ENCODE measurements at regions not wholly inside any gene's neighbourhood (a gene's known extent, or its start where the extent isn't known, plus 50 kb on each side); places are given as distances from the start of the nearest gene placed in this dataset.

DNA sequence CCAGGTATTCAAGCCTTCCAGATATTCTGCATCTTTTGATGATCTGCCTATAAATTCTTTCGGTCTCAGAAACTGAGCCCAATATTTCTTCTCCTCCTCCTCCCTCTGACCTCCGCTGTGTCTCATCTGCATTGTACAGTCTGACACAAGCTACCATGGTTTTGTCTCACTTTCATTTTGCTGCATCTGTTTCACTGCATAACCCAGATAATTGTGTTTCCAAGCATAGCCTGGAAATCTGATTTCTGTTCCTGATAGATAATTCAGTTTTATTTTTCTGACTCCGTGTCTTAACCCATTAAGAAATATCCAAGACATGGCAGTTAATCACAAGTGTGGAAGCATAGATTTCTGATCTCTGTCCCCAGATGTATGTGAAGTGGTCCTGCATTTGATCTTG, 374.2 kb upstream of the SEMA3A start:
- no peaks in the 10 kb centered on the region for H3K27me3 Mint-ChIP-seq (ENCODE audit: insufficient read depth, unreplicated experiment)
- TF ChIP-seq, protein P1, sequence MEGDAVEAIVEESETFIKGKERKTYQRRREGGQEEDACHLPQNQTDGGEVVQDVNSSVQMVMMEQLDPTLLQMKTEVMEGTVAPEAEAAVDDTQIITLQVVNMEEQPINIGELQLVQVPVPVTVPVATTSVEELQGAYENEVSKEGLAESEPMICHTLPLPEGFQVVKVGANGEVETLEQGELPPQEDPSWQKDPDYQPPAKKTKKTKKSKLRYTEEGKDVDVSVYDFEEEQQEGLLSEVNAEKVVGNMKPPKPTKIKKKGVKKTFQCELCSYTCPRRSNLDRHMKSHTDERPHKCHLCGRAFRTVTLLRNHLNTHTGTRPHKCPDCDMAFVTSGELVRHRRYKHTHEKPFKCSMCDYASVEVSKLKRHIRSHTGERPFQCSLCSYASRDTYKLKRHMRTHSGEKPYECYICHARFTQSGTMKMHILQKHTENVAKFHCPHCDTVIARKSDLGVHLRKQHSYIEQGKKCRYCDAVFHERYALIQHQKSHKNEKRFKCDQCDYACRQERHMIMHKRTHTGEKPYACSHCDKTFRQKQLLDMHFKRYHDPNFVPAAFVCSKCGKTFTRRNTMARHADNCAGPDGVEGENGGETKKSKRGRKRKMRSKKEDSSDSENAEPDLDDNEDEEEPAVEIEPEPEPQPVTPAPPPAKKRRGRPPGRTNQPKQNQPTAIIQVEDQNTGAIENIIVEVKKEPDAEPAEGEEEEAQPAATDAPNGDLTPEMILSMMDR (IDR thresholded peaks at IDR 0.05; ENCODE audit: insufficient read depth in 1 of 2, low read depth in 1 of 2, low read length in 1 of 2, severe bottlenecking in 1 of 2, unreplicated experiment in 1 of 2): no peak
- no peaks in the 10 kb centered on the region for H3K27me3 ChIP-seq (replicated peaks; ENCODE audit: control insufficient read depth, insufficient read depth, low read length)
- H3K4me1 Mint-ChIP-seq (ENCODE audit: low read depth, unreplicated experiment): no peaks in the 10 kb centered on the region
- no peaks in the 10 kb centered on the region for H3K9me3 Mint-ChIP-seq (ENCODE audit: unreplicated experiment)
- H3K4me3 ChIP-seq (ENCODE audit: low read depth, low read length): no peak overlapping the region
- H3K36me3 Mint-ChIP-seq (ENCODE audit: insufficient read depth, unreplicated experiment): no peaks in the 10 kb centered on the region
- no peak overlapping the region for H3K4me3 Mint-ChIP-seq (ENCODE audit: unreplicated experiment)
- CTCF ChIA-PET: no interaction called here
- BruUV-seq (replicated peaks): no TSS peak
- no peak overlapping the region for H3K27ac Mint-ChIP-seq (ENCODE audit: unreplicated experiment)
- POLR2A ChIA-PET: no interaction called here
- no peaks in the 10 kb centered on the region for H3K4me1 ChIP-seq
- no peak for DNase-seq
- H3K9me3 ChIP-seq: no peaks in the 10 kb centered on the region
- no peaks in the 10 kb centered on the region for H3K36me3 ChIP-seq (ENCODE audit: control insufficient read depth, insufficient read depth, low read length)
- intact Hi-C loops (cut with micrococcal nuclease; ENCODE audit: unreplicated experiment): no loop called here

DNA sequence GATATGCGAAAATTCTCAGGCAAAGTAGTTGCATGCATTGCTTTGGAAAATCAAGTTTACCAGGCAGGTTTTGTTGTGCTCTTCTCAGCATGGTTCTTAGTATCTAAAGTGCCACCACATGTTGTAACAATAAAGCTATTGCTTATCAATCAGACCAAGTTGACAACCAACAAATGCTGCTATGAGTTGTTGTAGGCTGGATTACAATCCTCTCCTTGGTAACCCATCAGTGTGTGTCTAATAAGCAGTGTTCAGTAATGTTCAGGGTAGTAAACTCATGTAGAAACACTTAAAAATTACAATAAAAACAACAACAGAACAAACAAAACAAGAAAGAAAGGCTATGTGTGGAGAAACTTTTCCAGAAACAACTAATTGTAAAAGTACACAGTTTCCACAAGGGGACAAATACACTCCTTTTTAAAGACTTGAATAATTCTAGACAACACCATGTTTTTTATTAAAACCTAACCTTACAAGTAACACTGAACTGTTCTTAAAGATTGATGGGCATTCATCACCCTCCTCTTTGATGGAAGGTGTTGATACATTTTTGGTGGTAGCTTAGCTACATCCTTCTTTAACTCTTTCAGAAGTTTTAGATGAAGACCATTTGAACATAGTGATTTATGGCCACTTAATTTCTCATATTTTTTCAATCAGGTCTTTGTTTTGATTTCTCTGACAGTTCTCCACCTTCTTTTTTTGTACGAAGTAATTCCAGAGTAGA, 370.9 kb upstream of the SEMA3A start:
- Mint-ChIP-seq H3K4me1 (ENCODE audit: low read depth, unreplicated experiment) (no peaks in the 10 kb centered on the region), H3K27ac (ENCODE audit: unreplicated experiment) (no peak overlapping the region), H3K4me3 (ENCODE audit: unreplicated experiment) (no peak overlapping the region), H3K36me3 (ENCODE audit: insufficient read depth, unreplicated experiment) (no peaks in the 10 kb centered on the region), H3K27me3 (ENCODE audit: insufficient read depth, unreplicated experiment) (no peaks in the 10 kb centered on the region), H3K9me3 (ENCODE audit: unreplicated experiment) (no peaks in the 10 kb centered on the region)
- Histone ChIP-seq H3K27me3 (replicated peaks; ENCODE audit: control insufficient read depth, insufficient read depth, low read length) (no peaks in the 10 kb centered on the region), H3K9me3 (no peaks in the 10 kb centered on the region; the same call in 1 of the 2 replicates), H3K4me3 (ENCODE audit: low read depth, low read length) (no peak overlapping the region), H3K36me3 (ENCODE audit: control insufficient read depth, insufficient read depth, low read length) (no peaks in the 10 kb centered on the region), H3K4me1 (no peaks in the 10 kb centered on the region)
- TF ChIP-seq, protein P1 (IDR thresholded peaks at IDR 0.05; ENCODE audit: insufficient read depth in 1 of 2, low read depth in 1 of 2, low read length in 1 of 2, severe bottlenecking in 1 of 2, unreplicated experiment in 1 of 2): no peak
- no peak for DNase-seq
- ChIA-PET CTCF (no interaction called here), POLR2A (no interaction called here)
- intact Hi-C loops (cut with micrococcal nuclease; ENCODE audit: unreplicated experiment): no loop called here
- BruUV-seq (replicated peaks): no TSS peak

DNA sequence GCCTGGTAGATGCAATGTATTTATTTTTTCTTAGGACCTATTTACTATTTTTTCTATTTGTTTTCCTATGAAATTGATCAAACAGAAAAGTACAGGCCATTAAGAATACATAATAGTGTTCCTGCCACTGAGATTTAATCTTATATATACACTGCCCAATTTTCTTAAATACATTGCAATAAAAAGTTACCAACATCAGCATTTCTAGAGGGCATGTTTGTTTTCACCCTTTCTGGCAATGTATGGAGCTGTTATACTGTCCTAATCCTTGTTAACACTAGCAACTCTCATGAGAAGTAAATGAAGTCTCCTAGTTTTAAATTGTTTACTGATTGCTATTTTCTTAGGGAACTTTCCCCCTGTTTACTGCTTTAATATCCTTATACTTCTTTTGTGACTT, 359.1 kb upstream of the SEMA3A start:
- no peak overlapping the region for H3K27ac Mint-ChIP-seq (ENCODE audit: unreplicated experiment)
- H3K9me3 Mint-ChIP-seq (ENCODE audit: unreplicated experiment): peaks cover 12% of the 10 kb centered on the region
- TF ChIP-seq, protein P1 (IDR thresholded peaks at IDR 0.05; ENCODE audit: insufficient read depth in 1 of 2, low read depth in 1 of 2, low read length in 1 of 2, severe bottlenecking in 1 of 2, unreplicated experiment in 1 of 2): no peak
- Histone ChIP-seq H3K4me3 (ENCODE audit: low read depth, low read length) (no peak overlapping the region), H3K36me3 (ENCODE audit: control insufficient read depth, insufficient read depth, low read length) (no peaks in the 10 kb centered on the region), H3K27me3 (replicated peaks; ENCODE audit: control insufficient read depth, insufficient read depth, low read length) (no peaks in the 10 kb centered on the region; the same call in 1 of the 2 replicates), H3K4me1 (no peaks in the 10 kb centered on the region), H3K9me3 (peaks cover 9% of the 10 kb centered on the region)
- ChIA-PET POLR2A (no interaction called here), CTCF (no interaction called here)
- no peaks in the 10 kb centered on the region for H3K4me1 Mint-ChIP-seq (ENCODE audit: low read depth, unreplicated experiment)
- DNase-seq: no peak
- intact Hi-C loops (cut with micrococcal nuclease; ENCODE audit: unreplicated experiment): no loop called here
- H3K27me3 Mint-ChIP-seq (ENCODE audit: insufficient read depth, unreplicated experiment): peaks cover 6% of the 10 kb centered on the region
- no peaks in the 10 kb centered on the region for H3K36me3 Mint-ChIP-seq (ENCODE audit: insufficient read depth, unreplicated experiment)
- no TSS peak for BruUV-seq (replicated peaks)
- no peak overlapping the region for H3K4me3 Mint-ChIP-seq (ENCODE audit: unreplicated experiment)

Data from Caco-2 (cell line).